DMS 273 (cell line): ENCODE measurements at regions not wholly inside any gene's neighbourhood (a gene's known extent, or its start where the extent isn't known, plus 50 kb on each side); places are given as distances from the start of the nearest gene placed in this dataset.

ENCODE experiments used
- DNase-seq: peaks from one replicate; lab custom pipeline; 2025; ENCODE audit not compliant: unreplicated experiment; lab: John Stamatoyannopoulos, UW

DNA sequence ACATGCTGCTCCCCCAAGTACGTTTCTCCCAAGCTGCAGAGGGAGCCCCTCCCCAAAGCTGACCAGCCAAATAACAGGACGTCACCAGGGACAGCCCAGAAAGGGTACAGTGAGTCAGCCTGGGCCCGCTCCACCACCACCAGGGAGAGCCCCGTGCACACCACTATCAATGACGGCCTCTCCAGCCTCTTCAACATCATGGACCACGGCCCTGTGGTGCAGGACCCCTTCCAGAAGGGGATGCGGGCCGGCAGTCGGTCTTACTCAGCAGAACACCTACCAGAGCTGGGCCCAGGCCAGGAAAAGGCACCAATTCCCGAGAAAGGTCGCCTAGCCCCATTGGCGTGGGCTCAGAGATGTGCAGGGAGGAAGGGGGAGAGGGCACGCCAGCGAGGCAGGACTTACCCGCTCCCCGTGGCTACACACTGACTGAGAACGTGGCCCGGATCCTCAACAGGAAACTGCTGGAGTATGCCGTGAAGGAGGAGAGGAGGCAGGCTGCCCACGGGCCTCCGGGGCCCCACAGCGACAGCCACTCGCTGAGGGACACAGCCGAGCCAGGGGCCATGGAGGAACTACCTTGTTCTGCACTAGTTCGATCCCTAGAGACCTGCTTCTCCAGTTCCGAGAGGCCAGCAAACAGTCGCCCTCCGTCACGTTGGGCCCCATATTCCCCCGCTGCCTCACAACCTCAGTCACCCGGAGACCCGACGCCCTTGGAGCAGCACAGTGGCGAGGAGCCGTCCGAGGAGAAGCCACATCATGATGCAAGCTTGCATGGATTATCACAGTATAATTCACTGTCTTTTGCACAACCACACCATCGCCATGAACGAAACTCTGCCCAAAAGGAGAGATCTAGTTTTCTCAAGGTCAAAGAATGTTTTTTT lies 815.9 kb upstream of the KLHL1 start:
- DNase-seq: no peak

DNA sequence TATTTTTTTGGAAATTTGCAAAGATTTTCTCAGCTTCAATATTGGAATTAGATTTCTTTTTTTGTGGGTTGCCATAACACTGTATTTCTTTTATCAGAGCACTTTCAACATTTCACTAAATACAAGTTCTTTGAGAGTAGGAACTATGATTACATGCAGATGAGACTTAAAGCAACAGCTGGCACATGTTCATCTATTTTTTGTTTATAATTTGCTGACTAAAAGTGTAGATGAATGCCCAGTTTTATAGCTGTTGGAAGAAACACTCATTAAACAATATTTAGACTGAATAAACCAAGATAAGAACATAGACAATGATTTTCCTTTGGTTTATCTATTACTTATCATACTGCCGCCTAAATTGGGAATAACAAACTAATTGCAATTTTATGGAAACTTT lies 803.0 kb upstream of the KLHL1 start:
- peak; percentile 43 for DNase-seq

DNA sequence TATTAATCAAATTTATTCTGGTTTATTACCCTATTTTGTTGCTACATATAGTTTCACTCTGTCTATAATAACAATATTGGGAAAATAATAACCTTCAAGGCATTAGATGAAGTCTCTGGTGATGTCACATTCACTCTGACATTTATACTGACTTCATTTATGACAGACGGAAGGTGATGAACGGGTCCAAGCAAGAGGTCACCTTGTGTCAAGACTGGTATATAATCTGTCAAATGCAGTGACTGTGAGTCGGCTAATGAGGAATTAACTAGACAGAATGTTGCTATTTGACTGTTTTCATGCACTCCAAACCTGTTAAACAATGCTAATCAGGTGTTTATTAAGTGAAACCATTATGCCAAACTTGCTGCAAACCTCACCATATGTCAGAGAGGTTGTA lies 800.5 kb upstream of the KLHL1 start:
- DNase-seq: peak; percentile 74

DNA sequence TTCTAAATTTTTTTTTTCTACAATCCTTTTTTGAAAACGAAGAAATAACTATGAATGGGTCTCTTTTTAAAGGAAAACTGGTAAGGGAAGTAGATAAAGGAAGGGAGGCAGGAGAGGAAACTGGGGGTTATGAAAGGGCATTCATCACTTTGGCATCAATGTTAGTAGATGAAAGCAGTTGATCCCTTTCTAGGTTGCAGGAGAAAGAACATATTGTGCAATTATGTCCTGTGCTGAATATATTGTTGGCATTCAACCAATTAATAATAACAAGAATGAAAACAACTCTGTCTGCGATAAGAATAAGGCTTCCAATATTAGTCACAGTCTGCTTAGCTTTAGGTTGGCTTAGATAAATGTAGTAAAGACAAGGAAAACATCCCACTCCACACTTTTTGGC lies 796.8 kb upstream of the KLHL1 start:
- peak; percentile 67 for DNase-seq

DNA sequence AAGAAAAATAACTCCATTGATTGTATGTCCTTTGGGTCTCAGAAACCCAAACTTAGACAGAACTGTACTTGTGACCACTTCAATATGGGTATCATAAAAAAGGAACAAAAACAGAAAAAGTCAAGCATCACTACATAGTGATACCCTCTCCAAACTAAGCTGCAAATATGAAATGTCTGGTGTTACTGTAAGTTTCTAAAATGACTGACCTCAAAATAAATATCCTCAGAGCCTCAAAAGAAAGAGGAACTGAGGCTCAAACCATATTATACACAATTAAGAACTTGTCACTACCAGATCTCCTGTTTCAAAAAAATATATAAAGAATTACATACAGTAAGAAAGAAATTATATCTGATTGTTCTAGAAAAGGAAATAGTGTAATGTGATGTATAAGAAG lies 787.9 kb upstream of the KLHL1 start:
- no peak for DNase-seq

DNA sequence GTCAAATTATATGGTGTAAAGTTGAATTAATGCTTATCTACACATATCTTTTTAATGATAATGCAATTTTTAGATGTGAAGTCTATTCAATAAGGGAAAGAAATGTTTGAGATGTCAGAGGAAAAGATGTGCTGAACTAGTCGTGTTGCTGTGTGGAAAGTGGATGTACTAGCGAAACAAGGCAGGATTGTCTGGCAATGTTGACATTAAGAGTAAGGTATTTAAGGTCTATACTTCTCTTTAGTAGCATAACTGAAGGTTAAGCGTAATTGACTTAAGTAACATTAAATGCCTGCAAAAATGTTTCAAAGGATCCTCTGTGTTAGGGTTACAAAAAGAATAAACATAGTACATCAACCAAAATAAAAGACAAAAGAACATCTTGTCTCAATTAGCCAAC lies 787.3 kb upstream of the KLHL1 start:
- no peak for DNase-seq

DNA sequence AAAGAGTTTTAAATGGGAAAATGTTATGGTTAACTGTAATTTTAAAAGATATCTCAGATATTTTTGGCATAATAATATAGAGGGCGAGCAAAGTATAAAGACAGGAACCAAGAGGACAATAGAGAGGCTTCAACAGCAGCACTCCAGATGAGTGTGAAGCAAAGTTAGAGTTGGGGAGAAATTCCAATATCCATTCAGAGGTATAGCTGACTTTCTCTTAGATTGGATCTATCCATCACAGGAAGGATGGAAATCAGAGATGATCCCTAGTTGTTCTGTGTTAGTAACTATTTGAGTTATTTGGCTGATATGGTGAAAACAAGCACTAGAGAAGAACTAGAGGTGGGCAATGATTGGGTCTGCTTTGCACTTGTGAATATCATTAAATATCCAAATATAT lies 786.0 kb upstream of the KLHL1 start:
- no peak for DNase-seq

DNA sequence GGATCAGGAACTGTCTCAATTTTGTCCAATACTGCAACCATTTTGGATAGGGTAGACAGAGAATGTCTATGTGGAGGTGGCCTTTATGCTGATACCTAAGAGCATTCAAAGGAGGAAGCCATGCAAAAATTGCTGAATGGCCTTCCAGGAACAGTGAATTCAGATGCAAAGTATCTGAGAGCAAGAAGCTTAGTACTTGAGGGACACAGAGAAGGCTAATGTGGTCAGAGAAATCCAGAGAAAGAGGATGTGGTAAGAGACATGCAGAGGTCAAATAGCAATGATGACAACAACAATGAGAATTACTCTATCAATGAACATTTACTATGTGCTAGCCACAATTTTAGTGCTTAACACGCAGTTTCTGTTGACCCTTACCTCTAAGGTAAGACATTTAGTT lies 785.6 kb upstream of the KLHL1 start:
- DNase-seq: no peak

DNA sequence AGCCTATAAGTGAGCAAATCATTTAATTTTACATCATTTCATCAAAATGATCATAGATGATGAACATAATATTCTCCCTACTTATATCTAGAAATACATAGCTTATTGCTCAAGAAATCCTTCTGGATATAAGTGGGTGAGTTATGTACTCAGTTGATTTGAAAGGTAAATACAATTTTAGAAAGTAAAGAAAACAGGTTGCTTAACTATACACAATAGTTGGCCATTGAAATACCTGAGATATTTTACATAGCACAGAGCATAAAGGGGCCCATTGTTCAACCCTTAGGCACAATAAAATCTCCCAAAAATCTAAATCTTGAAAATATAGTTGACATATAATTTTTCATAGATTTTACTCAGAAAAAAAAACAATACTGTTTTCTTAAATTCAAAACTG lies 782.0 kb upstream of the KLHL1 start:
- no peak for DNase-seq

DNA sequence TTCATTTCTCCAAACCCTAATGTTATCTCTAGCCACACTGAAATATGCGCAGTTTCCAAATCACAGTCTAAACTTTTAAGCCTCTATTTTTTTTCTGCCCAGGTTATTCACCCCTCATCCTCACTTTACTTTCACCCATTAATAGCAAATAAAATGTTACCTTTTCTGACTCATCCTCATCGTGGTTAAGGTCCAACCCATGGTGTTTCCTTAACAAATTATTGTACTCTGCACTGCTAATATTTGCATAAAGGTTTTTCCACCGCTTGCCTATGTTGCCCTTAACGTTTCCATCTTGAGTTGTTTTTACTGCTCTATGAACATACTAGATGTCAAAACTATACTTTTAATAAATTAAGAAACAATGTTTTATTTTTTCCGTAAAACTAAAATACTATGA lies 780.9 kb upstream of the KLHL1 start:
- no peak for DNase-seq

DNA sequence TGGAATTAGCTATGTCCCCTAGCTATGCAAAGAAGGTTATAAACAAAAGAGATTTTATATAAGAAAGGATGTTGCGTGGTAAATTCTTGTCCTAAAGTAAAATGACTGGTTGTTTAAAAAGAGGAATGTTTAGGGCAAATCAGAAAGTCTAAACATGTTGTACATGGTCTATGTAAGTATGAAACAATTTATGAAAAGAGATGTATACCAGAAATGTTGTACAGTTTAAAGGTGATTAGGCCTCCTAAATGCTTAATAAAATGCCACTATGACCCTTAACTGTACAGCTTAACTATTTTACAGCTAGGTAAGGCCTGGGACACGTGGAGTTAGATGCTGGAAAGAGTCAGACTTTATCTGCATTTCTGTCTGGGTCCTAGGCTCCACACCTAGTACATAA lies 775.9 kb upstream of the KLHL1 start:
- DNase-seq: peak; percentile 20

DNA sequence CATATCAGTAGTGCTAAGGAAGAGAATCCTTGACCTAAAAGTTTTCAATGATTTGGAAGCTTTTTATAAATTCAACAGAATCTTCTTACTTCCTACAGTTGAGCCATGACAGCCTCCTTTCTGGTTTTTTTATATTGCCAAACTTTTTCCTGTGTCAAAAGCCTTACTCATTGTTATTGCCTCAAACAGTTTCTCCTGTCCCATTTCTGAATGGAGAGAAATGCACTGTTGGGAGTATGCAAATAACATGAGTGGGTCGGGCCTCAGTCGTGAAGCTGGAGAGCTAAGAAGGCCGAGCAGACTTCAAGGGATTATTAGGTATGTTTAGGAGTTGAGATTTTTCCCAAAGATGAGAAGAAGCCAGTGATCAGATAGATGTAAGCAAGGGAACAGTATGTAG lies 766.4 kb upstream of the KLHL1 start:
- DNase-seq: no peak

DNA sequence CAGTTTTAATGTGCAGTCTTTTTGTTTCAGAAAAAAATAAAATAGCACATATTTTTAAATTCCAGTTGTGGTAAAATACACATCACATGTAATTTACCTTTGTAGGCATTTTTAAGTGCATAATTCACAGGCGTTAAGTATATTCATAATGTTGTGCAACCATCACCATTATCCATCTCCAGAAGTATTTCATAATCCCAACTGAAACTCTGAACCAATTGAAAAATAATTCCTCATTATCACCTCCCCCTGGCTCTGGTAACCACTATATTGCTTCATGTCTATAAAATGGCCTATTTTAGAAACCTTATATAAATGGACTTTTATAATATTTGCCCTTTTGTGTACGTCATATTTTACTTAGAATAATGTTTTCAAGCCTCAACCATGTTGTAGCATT lies 756.5 kb upstream of the KLHL1 start:
- DNase-seq: no peak

DNA sequence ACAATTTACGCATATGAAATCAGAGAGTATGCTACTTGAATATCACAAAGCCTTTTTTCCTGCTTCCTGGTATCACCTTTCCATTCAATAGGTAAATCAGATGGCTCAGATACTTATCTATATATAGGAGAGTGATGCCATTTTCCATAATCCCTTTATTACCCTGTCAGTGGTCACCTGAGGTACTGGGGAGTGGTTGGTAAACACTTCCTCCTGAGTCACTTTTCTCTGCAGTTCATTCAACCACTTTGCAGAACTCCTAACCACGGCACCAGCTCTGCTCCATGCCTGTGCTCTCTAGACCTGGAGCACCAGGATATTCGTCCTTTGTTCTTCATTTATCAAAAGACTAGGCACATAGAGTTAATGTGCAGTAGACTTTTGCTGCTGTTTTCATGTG lies 748.5 kb upstream of the KLHL1 start:
- no peak for DNase-seq

DNA sequence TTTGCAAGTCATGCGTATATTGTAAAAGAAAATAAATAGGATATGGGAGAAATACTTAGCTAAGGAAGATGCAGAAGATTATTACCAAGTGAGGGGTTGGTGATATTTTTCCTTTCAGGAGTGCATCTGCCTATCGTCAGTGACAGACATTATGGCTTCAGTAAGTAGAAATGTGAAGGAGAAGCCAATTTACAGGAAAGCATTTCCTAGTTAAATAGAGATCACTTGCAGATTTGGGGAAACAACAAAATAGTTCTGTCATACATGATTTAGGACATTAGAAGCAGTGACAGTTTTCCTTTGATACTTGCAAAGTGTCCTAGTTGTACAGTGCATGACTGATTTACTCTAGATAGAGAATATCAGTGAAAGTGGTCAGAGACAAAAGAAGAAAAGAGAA lies 747.8 kb upstream of the KLHL1 start:
- DNase-seq: no peak

DNA sequence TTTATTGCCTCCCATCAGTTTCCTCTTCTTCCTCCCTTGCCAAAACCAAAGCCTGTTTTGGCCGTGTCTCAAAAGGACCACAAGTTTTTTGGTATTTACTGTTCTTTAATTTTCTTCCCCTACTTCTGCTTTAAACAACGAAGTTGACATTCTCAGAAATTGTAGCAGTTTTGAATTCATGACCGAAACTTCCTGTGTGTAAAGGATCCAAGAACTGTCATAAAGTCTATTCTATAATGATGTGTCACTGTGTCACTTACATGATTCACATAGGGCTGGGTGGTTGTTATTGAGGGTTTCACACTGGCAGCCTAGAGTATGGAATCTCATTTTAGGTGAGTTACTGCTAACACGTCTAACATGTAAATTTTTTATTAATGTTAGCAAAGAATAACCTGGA lies 741.0 kb upstream of the KLHL1 start:
- peak; percentile 35 for DNase-seq

DNA sequence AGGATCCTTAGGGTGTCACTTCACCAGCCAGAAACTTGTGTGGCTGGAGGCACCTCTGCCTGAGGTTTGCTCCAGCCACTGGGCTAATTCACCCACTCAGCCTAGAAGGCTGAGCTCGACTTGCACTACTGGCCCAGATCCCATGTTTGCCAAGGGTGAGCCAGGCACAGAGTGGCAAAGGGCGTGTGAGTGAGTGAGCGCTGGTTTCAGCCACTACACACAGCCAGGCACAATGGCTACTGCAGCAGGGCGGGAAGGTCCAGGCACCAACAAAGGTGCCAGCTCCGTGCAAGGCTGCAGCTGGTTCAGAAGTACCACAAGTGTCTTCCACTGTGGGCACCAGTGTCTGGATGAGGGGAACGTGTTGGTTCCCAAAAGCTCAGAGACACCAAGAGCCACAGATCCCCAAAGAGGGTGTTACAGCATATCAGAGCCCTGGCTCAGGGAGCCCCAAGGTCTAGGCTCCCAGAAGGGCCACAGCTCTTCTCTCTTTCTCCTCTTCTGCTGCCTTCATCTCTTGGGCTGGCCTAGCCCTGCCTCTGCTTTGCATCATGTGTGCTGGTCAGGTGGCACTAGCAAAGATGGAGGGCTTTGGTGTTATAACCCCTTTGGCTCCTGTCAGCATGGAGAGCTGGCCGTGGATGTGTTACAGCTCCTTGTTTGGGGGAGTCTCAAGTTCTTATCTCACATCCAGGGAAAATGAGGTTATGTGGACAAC lies 736.3 kb upstream of the KLHL1 start:
- DNase-seq: no peak

DNA sequence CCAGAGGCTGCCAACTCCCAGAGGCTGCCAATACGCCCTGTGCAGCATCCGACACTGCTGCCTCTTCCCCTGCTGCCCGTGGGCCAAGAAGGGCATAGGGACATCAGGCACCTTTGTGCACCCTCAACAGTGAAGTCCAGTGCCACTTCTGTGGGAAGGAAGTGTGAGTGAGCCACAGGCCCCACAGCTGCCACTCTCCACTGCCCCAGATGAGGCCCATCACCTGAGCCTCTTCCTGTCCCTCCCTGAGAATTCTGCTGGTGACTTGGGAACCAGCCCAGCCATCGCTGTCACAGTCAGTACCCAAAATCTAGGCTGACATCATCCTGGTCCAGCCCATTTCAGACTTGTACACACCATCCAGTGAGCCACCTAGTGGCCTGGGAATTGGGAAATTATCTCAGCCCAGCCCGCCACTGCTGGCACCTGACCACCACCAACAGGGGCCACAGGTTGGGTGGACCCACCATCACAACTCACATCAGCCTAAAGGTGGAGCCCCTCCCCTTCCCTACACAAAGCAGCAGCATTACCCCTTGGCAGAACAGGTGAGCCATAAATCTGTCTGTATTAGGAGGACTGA lies 733.9 kb upstream of the KLHL1 start:
- DNase-seq: peak; percentile 80

DNA sequence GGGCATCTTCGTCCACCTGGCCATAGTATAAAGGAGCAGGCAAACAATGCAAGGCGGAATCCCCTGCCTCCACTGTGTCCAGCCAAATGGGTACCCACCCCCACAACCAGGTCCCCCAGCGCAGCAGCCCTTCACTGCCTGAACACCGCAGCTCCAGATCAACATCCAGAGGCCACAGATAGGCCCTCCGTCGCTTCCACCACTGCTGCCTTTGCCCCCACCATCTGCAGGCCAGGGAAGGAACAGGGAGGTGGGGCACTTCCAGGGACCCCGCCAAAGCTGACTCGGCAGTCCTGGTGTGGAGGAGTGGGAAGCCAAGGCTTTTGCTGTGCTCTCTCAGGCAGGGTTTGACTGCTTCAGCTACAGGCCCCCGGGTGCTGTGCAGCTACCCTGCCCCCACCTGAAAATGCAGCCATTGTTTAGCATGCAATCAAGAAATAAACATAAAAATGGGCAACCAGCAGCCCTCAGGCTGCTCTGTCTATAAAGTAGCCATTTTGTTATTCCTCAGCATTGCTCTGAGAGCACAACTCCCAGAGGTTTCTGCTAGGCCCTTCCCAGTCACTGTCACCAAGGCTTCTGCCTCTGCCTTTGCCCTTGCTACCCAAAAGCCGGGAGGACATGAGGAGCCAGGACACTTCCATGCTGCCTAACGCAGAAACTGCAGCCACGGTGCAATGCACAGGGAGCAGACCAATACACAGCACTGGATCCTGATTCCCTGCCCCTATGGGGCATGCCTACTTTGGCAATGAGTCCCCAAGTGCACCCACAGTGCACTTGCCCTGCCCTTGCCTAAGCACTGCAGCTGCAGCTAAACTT lies 733.2 kb upstream of the KLHL1 start:
- DNase-seq: peak; percentile 65

DNA sequence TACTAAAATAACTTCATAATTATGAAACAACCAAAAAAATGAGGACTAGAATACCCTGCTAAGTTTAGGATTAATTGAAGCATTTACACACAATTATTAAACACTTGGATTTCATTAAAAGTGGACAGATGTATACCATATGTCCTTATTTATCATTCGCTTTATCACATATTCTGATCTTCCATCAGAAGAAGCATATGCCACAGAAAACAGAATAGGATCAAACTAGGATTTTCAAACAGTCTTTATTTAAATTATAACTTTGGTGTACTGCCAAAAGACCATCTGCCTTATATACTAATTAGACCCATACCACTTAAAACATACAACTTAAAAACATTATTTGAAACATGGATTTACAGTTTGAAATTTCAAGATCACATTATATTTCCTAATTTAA lies 727.1 kb upstream of the KLHL1 start:
- peak; percentile 83 for DNase-seq

DNA sequence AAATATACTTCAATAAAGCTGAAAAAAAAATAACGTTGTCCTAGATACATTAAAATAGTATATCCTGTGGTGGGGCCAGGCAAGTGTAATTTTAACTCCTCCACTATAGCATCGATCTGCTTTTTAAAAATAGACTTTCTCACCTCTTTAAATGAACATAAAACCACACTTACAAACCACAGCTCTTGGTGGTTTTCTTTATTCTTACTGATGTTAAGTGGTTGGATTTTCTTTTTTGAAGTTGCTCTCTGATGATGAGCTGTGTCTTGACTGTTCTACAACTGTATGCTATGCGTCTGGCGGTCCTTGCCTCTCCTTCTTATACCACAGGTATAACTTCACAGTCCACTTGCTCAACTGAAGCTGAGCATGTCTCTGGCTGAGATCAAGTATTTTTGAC lies 721.5 kb upstream of the KLHL1 start:
- no peak for DNase-seq
